ENCODE measurements at regions not wholly inside any gene's neighbourhood (a gene's known extent, or its start where the extent isn't known, plus 50 kb on each side); places are given as distances from the start of the nearest gene placed in this dataset.

- no peak for DNase-seq
Observed at GRCh38 chr18:51659781-51660180, 462.3 kb upstream of the MEX3C start.

GRCh38 chr18:51660188-51660715, 462.8 kb upstream of the MEX3C start:
- DNase-seq = no peak

GRCh38 chr18:51664236-51664635, 466.8 kb upstream of the MEX3C start:
- DNase-seq = no peak

GRCh38 chr18:51666763-51667191, 469.3 kb upstream of the MEX3C start:
- DNase-seq = no peak

GRCh38 chr18:51668101-51668500, 470.6 kb upstream of the MEX3C start:
- DNase-seq = peak in 1 of 2 donors; percentile 1

GRCh38 chr18:51668607-51669006, 471.1 kb upstream of the MEX3C start:
- no peak for DNase-seq

- no peak for DNase-seq
Observed at GRCh38 chr18:51686590-51686989, 489.1 kb upstream of the MEX3C start.

- no peak for DNase-seq
Observed at GRCh38 chr18:51687845-51688585, 490.5 kb upstream of the MEX3C start.

- DNase-seq = no peak
Observed at GRCh38 chr18:51692612-51693011, 495.1 kb upstream of the MEX3C start.

GRCh38 chr18:51711298-51711889, 513.9 kb upstream of the MEX3C start:
- DNase-seq = no peak

GRCh38 chr18:51712821-51713220, 515.3 kb upstream of the MEX3C start:
- no peak for DNase-seq

- DNase-seq = no peak
Observed at GRCh38 chr18:51716277-51716676, 518.8 kb upstream of the MEX3C start.

GRCh38 chr18:51721388-51721787, 523.9 kb upstream of the MEX3C start:
- DNase-seq = no peak

- no peak for DNase-seq
Observed at GRCh38 chr18:51721996-51722395, 524.5 kb upstream of the MEX3C start.

GRCh38 chr18:51724790-51725721, 527.6 kb upstream of the MEX3C start:
- DNase-seq = no peak

GRCh38 chr18:51726614-51727013, 529.1 kb upstream of the MEX3C start:
- DNase-seq = no peak

GRCh38 chr18:51727780-51728179, 530.3 kb upstream of the MEX3C start:
- no peak for DNase-seq

GRCh38 chr18:51731070-51731469, 533.6 kb upstream of the MEX3C start:
- no peak for DNase-seq

GRCh38 chr18:51734576-51734975, 537.1 kb upstream of the MEX3C start:
- DNase-seq = no peak

- no peak for DNase-seq
Observed at GRCh38 chr18:51739044-51739666, 541.7 kb upstream of the MEX3C start.

- no peak for DNase-seq
Observed at GRCh38 chr18:51751901-51752300, 554.4 kb upstream of the MEX3C start.

GRCh38 chr18:51753365-51754057, 556.0 kb upstream of the MEX3C start:
- no peak for DNase-seq
